Vagina (tissue), 2 donors: ENCODE measurements at regions not wholly inside any gene's neighbourhood (a gene's known extent, or its start where the extent isn't known, plus 50 kb on each side); places are given as distances from the start of the nearest gene placed in this dataset.

Experiments
- POLR2A ChIP-seq, 2 donors: fragments of 450-650 bp; IDR thresholded peaks; one replicate each; pipeline ENCODE4 v1.6.1; 2017; ENCODE audit warnings: antibody characterized with exemption in 2 of 2, mild to moderate bottlenecking in 2 of 2, moderate library complexity in 2 of 2
- POLR2AphosphoS5 ChIP-seq, 2 donors: sonication (generic); formaldehyde crosslinking; IDR thresholded peaks; one replicate each; pipeline ENCODE4 v1.9.0; 2017; ENCODE audit warnings: antibody characterized with exemption in 2 of 2, mild to moderate bottlenecking in 2 of 2, low read depth in 1 of 2; ENCODE audit not compliant: insufficient read depth in 1 of 2
- TF ChIP-seq, protein P1 (sequence below), 3 experiments: fragments of 450-650 bp in 2 of 3; fragments of 200-600 bp in 1 of 3; sonication (generic) in 1 of 3; IDR thresholded peaks; one replicate each; pipeline ENCODE4 v1.5.1; 2017 to 2019; ENCODE audit warnings: antibody characterized with exemption in 3 of 3, mild to moderate bottlenecking in 2 of 3, moderate library complexity in 2 of 3

DNA sequence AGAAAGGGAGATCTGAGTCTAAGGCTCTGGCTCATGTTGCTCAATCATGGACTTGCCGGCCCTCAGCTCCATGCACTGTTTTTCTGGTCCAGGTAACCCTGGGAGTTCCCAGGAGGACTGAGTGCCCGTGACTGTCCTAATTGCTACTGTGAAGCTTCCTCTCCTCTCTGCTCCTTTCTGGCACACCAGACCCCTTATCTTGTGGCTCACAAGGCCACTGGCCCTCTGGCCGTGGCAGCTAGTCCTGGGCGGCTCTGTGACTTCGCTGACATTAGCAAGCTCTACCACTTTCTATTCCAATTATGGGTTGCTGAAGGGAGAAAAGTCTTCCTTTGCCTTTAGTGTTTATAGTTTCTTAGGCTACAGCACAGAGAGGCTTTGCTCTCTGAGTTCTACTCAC lies 380.2 kb downstream of the RWDD3 start:
- TF ChIP-seq, protein P1, sequence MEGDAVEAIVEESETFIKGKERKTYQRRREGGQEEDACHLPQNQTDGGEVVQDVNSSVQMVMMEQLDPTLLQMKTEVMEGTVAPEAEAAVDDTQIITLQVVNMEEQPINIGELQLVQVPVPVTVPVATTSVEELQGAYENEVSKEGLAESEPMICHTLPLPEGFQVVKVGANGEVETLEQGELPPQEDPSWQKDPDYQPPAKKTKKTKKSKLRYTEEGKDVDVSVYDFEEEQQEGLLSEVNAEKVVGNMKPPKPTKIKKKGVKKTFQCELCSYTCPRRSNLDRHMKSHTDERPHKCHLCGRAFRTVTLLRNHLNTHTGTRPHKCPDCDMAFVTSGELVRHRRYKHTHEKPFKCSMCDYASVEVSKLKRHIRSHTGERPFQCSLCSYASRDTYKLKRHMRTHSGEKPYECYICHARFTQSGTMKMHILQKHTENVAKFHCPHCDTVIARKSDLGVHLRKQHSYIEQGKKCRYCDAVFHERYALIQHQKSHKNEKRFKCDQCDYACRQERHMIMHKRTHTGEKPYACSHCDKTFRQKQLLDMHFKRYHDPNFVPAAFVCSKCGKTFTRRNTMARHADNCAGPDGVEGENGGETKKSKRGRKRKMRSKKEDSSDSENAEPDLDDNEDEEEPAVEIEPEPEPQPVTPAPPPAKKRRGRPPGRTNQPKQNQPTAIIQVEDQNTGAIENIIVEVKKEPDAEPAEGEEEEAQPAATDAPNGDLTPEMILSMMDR (IDR thresholded peaks at IDR 0.05), result no peak
- TF ChIP-seq POLR2A (IDR thresholded peaks at IDR 0.05) (no peak), POLR2AphosphoS5 (IDR thresholded peaks at IDR 0.05; ENCODE audit: insufficient read depth in 1 of 2, low read depth in 1 of 2) (no peak)
